HG02678 (cell line): ENCODE measurements at regions not wholly inside any gene's neighbourhood (a gene's known extent, or its start where the extent isn't known, plus 50 kb on each side); places are given as distances from the start of the nearest gene placed in this dataset.

ENCODE experiments used
- ATAC-seq: cut with Tn5 transposase; IDR thresholded peaks from one replicate; pipeline ENCODE4 v1.9.1; 2021; ENCODE audit warnings: mild to moderate bottlenecking, moderate library complexity; ENCODE audit not compliant: unreplicated experiment

- ATAC-seq = no peak
These were observed 188.0 kb upstream of the HDDC2 start for GRCh38 chr6:125489579-125490285.

GRCh38 chr6:125491860-125492618 lies 190.3 kb upstream of the HDDC2 start:
- ATAC-seq = no peak

- ATAC-seq = no peak
These were observed 196.8 kb upstream of the HDDC2 start for GRCh38 chr6:125498606-125499005.

- ATAC-seq = no peak
These were observed 197.8 kb upstream of the HDDC2 start for GRCh38 chr6:125499535-125499934.

GRCh38 chr6:125503181-125503580 lies 201.4 kb upstream of the HDDC2 start:
- no peak for ATAC-seq

- ATAC-seq = no peak
These were observed 206.4 kb upstream of the HDDC2 start for GRCh38 chr6:125507987-125508655.

- ATAC-seq = no peak
These were observed 207.0 kb upstream of the HDDC2 start for GRCh38 chr6:125508793-125509192.

- ATAC-seq = no peak
These were observed 207.7 kb upstream of the HDDC2 start for GRCh38 chr6:125509477-125509876.

- no peak for ATAC-seq
These were observed 208.6 kb upstream of the HDDC2 start for GRCh38 chr6:125510405-125510804.

- no peak for ATAC-seq
These were observed 210.1 kb upstream of the HDDC2 start for GRCh38 chr6:125511809-125512396.

- peak; percentile 73 for ATAC-seq
These were observed 210.9 kb upstream of the HDDC2 start for GRCh38 chr6:125512621-125513020.

GRCh38 chr6:125513978-125514377 lies 212.2 kb upstream of the HDDC2 start:
- no peak for ATAC-seq

GRCh38 chr6:125516644-125517043 lies 214.9 kb upstream of the HDDC2 start:
- ATAC-seq = no peak

GRCh38 chr6:125519367-125519766 lies 217.6 kb upstream of the HDDC2 start:
- ATAC-seq = no peak

GRCh38 chr6:125524356-125524755 lies 222.6 kb upstream of the HDDC2 start:
- no peak for ATAC-seq

GRCh38 chr6:125526007-125526720 lies 223.3 kb upstream of the HEY2 start:
- no peak for ATAC-seq

- no peak for ATAC-seq
These were observed 220.8 kb upstream of the HEY2 start for GRCh38 chr6:125528621-125529041.

GRCh38 chr6:125529061-125529460 lies 220.4 kb upstream of the HEY2 start:
- ATAC-seq = no peak

- ATAC-seq = no peak
These were observed 215.6 kb upstream of the HEY2 start for GRCh38 chr6:125533710-125534397.
